MM.1S (cell line): ENCODE measurements at regions not wholly inside any gene's neighbourhood (a gene's known extent, or its start where the extent isn't known, plus 50 kb on each side); places are given as distances from the start of the nearest gene placed in this dataset.

ENCODE experiments used
- DNase-seq: peaks from one replicate; pipeline ENCODE4 v3.0.0-alpha.2; 2015
- H2AFZ ChIP-seq: fragments of 300-600 bp; sonication (generic); 2 replicates; pipeline ENCODE4 v1.6.0; 2016; ENCODE audit warnings: antibody characterized with exemption, low read length
- H3F3A ChIP-seq: fragments of 300-600 bp; sonication (generic); 2 replicates; pipeline ENCODE4 v1.6.1; 2016; ENCODE audit warnings: mild to moderate bottlenecking, antibody characterized with exemption, low read length, moderate library complexity, mixed read lengths; ENCODE audit not compliant: insufficient read depth
- H3K27ac ChIP-seq: fragments of 300-600 bp; sonication (generic); 2 replicates; pipeline ENCODE4 v1.5.1; 2016; ENCODE audit warnings: mild to moderate bottlenecking, low read length
- H3K27me3 ChIP-seq: fragments of 300-600 bp; sonication (generic); replicated peaks from 2 replicates; pipeline ENCODE4 v1.6.0; 2016; ENCODE audit warnings: low read length; ENCODE audit not compliant: insufficient read depth
- H3K36me3 ChIP-seq: fragments of 300-600 bp; sonication (generic); replicated peaks from 2 replicates; pipeline ENCODE4 v1.6.1; 2016; ENCODE audit warnings: mild to moderate bottlenecking, low read length, mixed read lengths; ENCODE audit not compliant: insufficient read depth
- H3K4me1 ChIP-seq: fragments of 300-600 bp; sonication (generic); 2 replicates; pipeline ENCODE4 v1.6.1; 2016; ENCODE audit warnings: low read length, mixed read lengths
- H3K4me2 ChIP-seq: fragments of 300-600 bp; sonication (generic); 2 replicates; pipeline ENCODE4 v1.6.0; 2016; ENCODE audit warnings: low read depth, low read length
- H3K4me3 ChIP-seq: fragments of 300-600 bp; sonication (generic); 2 replicates; pipeline ENCODE4 v1.5.1; 2016; ENCODE audit warnings: low read length, mixed read lengths
- H3K79me2 ChIP-seq: fragments of 300-600 bp; sonication (generic); 2 replicates; pipeline ENCODE4 v1.6.1; 2016; ENCODE audit warnings: mixed run types, low read length, mixed read lengths
- H3K9ac ChIP-seq: fragments of 300-600 bp; sonication (generic); 2 replicates; pipeline ENCODE4 v1.6.1; 2016; ENCODE audit warnings: low read length, mixed read lengths
- H3K9me2 ChIP-seq: fragments of 300-600 bp; sonication (generic); replicated peaks from 2 replicates; pipeline ENCODE4 v1.6.1; 2016; ENCODE audit warnings: mild to moderate bottlenecking, low read length, mixed read lengths; ENCODE audit not compliant: insufficient read depth
- H3K9me3 ChIP-seq: fragments of 300-600 bp; sonication (generic); replicated peaks from 2 replicates; pipeline ENCODE4 v1.6.1; 2016; ENCODE audit warnings: mild to moderate bottlenecking, low read length, mixed read lengths; ENCODE audit not compliant: insufficient read depth
- H4K20me1 ChIP-seq: fragments of 300-600 bp; sonication (generic); 2 replicates; pipeline ENCODE4 v1.6.1; 2016; ENCODE audit warnings: mild to moderate bottlenecking, low read length, moderate library complexity, mixed read lengths; ENCODE audit not compliant: insufficient read depth
- CTCF ChIP-seq: fragments of 300-600 bp; sonication (generic); IDR thresholded peaks from 2 replicates; pipeline ENCODE4 v1.5.1; 2016; ENCODE audit warnings: antibody characterized with exemption, low read length, mixed read lengths
- EZH2 ChIP-seq: fragments of 300-600 bp; sonication (generic); optimal IDR thresholded peaks from 2 replicates; pipeline ENCODE3; 2017; ENCODE audit warnings: low read depth, mild to moderate bottlenecking, antibody characterized with exemption, low read length, mixed read lengths
- EZH2phosphoT487 ChIP-seq: fragments of 300-600 bp; sonication (generic); IDR thresholded peaks from 2 replicates; pipeline ENCODE4 v1.6.1; 2018; ENCODE audit warnings: antibody characterized with exemption, low read length

- no peak overlapping the region for H3K27ac ChIP-seq
- H3K9ac ChIP-seq: no peak overlapping the region
- H2AFZ ChIP-seq: no peak overlapping the region
- H3K4me2 ChIP-seq: no peak overlapping the region
- DNase-seq: no peak
- no peaks in the 10 kb centered on the region for H3K4me1 ChIP-seq
- H4K20me1 ChIP-seq: no peaks in the 10 kb centered on the region
- H3K27me3 ChIP-seq: no peaks in the 10 kb centered on the region
- no peaks in the 10 kb centered on the region for H3K9me2 ChIP-seq
- no peaks in the 10 kb centered on the region for H3F3A ChIP-seq
- H3K4me3 ChIP-seq: no peak overlapping the region
- no peaks in the 10 kb centered on the region for H3K9me3 ChIP-seq
- H3K36me3 ChIP-seq: no peaks in the 10 kb centered on the region
- TF ChIP-seq CTCF (no peak), EZH2 (no peak), EZH2phosphoT487 (no peak)
- H3K79me2 ChIP-seq: no peaks in the 10 kb centered on the region
Measured at GRCh38 chr13:109480011-109480955, 306.1 kb downstream of the IRS2 start.

- no peaks in the 10 kb centered on the region for H3K36me3 ChIP-seq
- no peak overlapping the region for H3K9ac ChIP-seq
- DNase-seq: no peak
- H3K9me2 ChIP-seq: no peaks in the 10 kb centered on the region
- H3K79me2 ChIP-seq: no peaks in the 10 kb centered on the region
- H3K27ac ChIP-seq: no peak overlapping the region
- H3K27me3 ChIP-seq: no peaks in the 10 kb centered on the region
- H3K9me3 ChIP-seq: no peaks in the 10 kb centered on the region
- H3K4me1 ChIP-seq: no peaks in the 10 kb centered on the region
- no peak overlapping the region for H3K4me3 ChIP-seq
- no peak overlapping the region for H3K4me2 ChIP-seq
- H2AFZ ChIP-seq: no peak overlapping the region
- H3F3A ChIP-seq: no peaks in the 10 kb centered on the region
- TF ChIP-seq CTCF (no peak), EZH2 (no peak), EZH2phosphoT487 (no peak)
- H4K20me1 ChIP-seq: no peaks in the 10 kb centered on the region
Measured at GRCh38 chr13:109479534-109479933, 306.8 kb downstream of the IRS2 start.

GRCh38 chr13:109476001-109476400 lies 310.4 kb downstream of the IRS2 start:
- Histone ChIP-seq H3F3A (no peaks in the 10 kb centered on the region), H3K4me2 (no peak overlapping the region; the same call in 1 of the 2 replicates), H3K79me2 (no peaks in the 10 kb centered on the region), H3K36me3 (no peaks in the 10 kb centered on the region), H3K9me3 (no peaks in the 10 kb centered on the region), H2AFZ (no peak overlapping the region), H3K27me3 (no peaks in the 10 kb centered on the region), H4K20me1 (no peaks in the 10 kb centered on the region), H3K9ac (no peak overlapping the region), H3K4me3 (no peak overlapping the region), H3K27ac (no peak overlapping the region), H3K9me2 (no peaks in the 10 kb centered on the region), H3K4me1 (no peaks in the 10 kb centered on the region)
- no peak for TF ChIP-seq EZH2phosphoT487
- no peak for TF ChIP-seq CTCF
- TF ChIP-seq EZH2: no peak
- DNase-seq: no peak
